GM12875 (cell line): ENCODE measurements at regions not wholly inside any gene's neighbourhood (a gene's known extent, or its start where the extent isn't known, plus 50 kb on each side); places are given as distances from the start of the nearest gene placed in this dataset.

ENCODE experiments used
- H3K4me3 ChIP-seq: one replicate; pipeline ENCODE4 v1.5.1; 2011; ENCODE audit warnings: low read depth, low read length, control low read depth
- CTCF ChIP-seq: IDR thresholded peaks from 2 replicates; pipeline ENCODE4 v1.5.1; 2011; ENCODE audit warnings: low read depth, mild to moderate bottlenecking, control low read depth, inconsistent platforms, low read length, moderate library complexity, borderline replicate concordance; ENCODE audit not compliant: insufficient read depth

- TF ChIP-seq CTCF: no peak
- H3K4me3 ChIP-seq: no peak overlapping the region
Measured at GRCh38 chr5:79849486-79850315, 141.4 kb downstream of the MTX3 start.
